ENCODE measurements at regions not wholly inside any gene's neighbourhood (a gene's known extent, or its start where the extent isn't known, plus 50 kb on each side); places are given as distances from the start of the nearest gene placed in this dataset.
"Not testable (repeated sequence)": the region's sequence is repeated elsewhere in the genome, so short reads cannot be mapped to it uniquely, and the experiment has no call there.

- TF ChIP-seq CTCF, POLR2A (IDR thresholded peaks at IDR 0.05): not testable (repeated sequence)
These were observed 459.0 kb upstream of the HTR1E start for GRCh38 chr6:86478316-86478715.
